HCT116 (cell line): ENCODE measurements at regions not wholly inside any gene's neighbourhood (a gene's known extent, or its start where the extent isn't known, plus 50 kb on each side); places are given as distances from the start of the nearest gene placed in this dataset.

Experiments
- EZH2 ChIP-seq: fragments of 200-600 bp; sonication (generic); IDR thresholded peaks from 2 replicates; pipeline ENCODE4 v1.6.1; 2017; ENCODE audit warnings: antibody characterized with exemption, mixed run types
- FOSL1 ChIP-seq: IDR thresholded peaks from 2 replicates; pipeline ENCODE4 v1.6.1; 2012; ENCODE audit warnings: low read depth
- JUND ChIP-seq: IDR thresholded peaks from 2 replicates; pipeline ENCODE4 v1.6.1; 2012
- POLR2A ChIP-seq: IDR thresholded peaks from 2 replicates; pipeline ENCODE4 v1.7.0; 2011; ENCODE audit warnings: borderline replicate concordance; ENCODE audit not compliant: insufficient read depth, insufficient read length; ENCODE audit errors: extremely low read depth
- POLR2AphosphoS5 ChIP-seq: IDR thresholded peaks from 2 replicates; pipeline ENCODE4 v1.6.1; 2011; ENCODE audit warnings: mild to moderate bottlenecking, low read depth, low read length, moderate library complexity
- RAD21 ChIP-seq: IDR thresholded peaks from 2 replicates; pipeline ENCODE4 v1.6.1; 2012; ENCODE audit warnings: low read depth, mild to moderate bottlenecking
- SRF ChIP-seq: IDR thresholded peaks from 2 replicates; pipeline ENCODE4 v1.6.1; 2012; ENCODE audit warnings: low read depth
- TF ChIP-seq, protein P1 (sequence below): IDR thresholded peaks from 2 replicates; pipeline ENCODE4 v1.6.1; 2012; ENCODE audit warnings: low read depth
- TF ChIP-seq, protein P2 (sequence below): IDR thresholded peaks from 2 replicates; pipeline ENCODE4 v1.6.1; 2012
- TF ChIP-seq, protein P3 (sequence below), 3 experiments: fragments of 200-600 bp in 1 of 3; sonication (generic) in 1 of 3; IDR thresholded peaks in 2 of 3; conservative IDR thresholded peaks in 1 of 3; 2 replicates each; pipeline ENCODE4 v1.5.1; 2012 to 2017; ENCODE audit warnings: low read depth in 2 of 3, low read length in 2 of 3, antibody characterized with exemption in 1 of 3, borderline replicate concordance in 1 of 3, control low read depth in 1 of 3, mild to moderate bottlenecking in 1 of 3, mixed read lengths in 1 of 3, mixed run types in 1 of 3, moderate library complexity in 1 of 3; ENCODE audit not compliant: insufficient read depth in 1 of 3

DNA sequence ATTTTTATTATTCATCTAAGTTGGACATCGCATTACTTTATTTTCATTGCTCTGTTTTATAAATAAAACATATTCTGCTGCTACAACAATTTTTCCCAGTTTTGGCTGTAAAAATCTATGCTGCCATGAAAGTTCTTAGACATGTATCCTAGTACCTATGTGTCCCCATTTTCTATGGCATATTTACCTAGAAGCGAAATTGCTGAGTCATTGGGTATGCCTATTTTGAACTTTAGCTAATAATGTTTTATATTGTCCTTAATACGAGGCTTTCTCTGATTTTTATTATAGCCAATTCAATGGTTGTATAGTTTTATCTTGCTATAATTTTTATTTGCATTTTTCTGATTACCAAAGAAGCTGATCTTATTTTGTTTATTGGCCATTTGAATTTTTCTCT, 110.5 kb upstream of the DPP10 start:
- TF ChIP-seq, protein P1, sequence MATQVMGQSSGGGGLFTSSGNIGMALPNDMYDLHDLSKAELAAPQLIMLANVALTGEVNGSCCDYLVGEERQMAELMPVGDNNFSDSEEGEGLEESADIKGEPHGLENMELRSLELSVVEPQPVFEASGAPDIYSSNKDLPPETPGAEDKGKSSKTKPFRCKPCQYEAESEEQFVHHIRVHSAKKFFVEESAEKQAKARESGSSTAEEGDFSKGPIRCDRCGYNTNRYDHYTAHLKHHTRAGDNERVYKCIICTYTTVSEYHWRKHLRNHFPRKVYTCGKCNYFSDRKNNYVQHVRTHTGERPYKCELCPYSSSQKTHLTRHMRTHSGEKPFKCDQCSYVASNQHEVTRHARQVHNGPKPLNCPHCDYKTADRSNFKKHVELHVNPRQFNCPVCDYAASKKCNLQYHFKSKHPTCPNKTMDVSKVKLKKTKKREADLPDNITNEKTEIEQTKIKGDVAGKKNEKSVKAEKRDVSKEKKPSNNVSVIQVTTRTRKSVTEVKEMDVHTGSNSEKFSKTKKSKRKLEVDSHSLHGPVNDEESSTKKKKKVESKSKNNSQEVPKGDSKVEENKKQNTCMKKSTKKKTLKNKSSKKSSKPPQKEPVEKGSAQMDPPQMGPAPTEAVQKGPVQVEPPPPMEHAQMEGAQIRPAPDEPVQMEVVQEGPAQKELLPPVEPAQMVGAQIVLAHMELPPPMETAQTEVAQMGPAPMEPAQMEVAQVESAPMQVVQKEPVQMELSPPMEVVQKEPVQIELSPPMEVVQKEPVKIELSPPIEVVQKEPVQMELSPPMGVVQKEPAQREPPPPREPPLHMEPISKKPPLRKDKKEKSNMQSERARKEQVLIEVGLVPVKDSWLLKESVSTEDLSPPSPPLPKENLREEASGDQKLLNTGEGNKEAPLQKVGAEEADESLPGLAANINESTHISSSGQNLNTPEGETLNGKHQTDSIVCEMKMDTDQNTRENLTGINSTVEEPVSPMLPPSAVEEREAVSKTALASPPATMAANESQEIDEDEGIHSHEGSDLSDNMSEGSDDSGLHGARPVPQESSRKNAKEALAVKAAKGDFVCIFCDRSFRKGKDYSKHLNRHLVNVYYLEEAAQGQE = no peak
- TF ChIP-seq JUND = no peak
- no peak for TF ChIP-seq RAD21
- TF ChIP-seq, protein P2, sequence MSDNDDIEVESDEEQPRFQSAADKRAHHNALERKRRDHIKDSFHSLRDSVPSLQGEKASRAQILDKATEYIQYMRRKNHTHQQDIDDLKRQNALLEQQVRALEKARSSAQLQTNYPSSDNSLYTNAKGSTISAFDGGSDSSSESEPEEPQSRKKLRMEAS = no peak
- TF ChIP-seq, protein P3, sequence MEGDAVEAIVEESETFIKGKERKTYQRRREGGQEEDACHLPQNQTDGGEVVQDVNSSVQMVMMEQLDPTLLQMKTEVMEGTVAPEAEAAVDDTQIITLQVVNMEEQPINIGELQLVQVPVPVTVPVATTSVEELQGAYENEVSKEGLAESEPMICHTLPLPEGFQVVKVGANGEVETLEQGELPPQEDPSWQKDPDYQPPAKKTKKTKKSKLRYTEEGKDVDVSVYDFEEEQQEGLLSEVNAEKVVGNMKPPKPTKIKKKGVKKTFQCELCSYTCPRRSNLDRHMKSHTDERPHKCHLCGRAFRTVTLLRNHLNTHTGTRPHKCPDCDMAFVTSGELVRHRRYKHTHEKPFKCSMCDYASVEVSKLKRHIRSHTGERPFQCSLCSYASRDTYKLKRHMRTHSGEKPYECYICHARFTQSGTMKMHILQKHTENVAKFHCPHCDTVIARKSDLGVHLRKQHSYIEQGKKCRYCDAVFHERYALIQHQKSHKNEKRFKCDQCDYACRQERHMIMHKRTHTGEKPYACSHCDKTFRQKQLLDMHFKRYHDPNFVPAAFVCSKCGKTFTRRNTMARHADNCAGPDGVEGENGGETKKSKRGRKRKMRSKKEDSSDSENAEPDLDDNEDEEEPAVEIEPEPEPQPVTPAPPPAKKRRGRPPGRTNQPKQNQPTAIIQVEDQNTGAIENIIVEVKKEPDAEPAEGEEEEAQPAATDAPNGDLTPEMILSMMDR (IDR thresholded peaks at IDR 0.05 in 2 of 3, conservative IDR thresholded peaks at IDR 0.05 in 1 of 3; ENCODE audit: borderline replicate concordance in 1 of 3, insufficient read depth in 1 of 3, low read depth in 2 of 3, low read length in 2 of 3) = no peak
- TF ChIP-seq POLR2A = no peak
- no peak for TF ChIP-seq EZH2
- TF ChIP-seq SRF = no peak
- TF ChIP-seq FOSL1 = no peak
- TF ChIP-seq POLR2AphosphoS5 = no peak
